GM12878 (cell line): ENCODE measurements at regions not wholly inside any gene's neighbourhood (a gene's known extent, or its start where the extent isn't known, plus 50 kb on each side); places are given as distances from the start of the nearest gene placed in this dataset.

ENCODE experiments used
- BMI1 ChIP-seq: fragments of 450-650 bp; IDR thresholded peaks from 2 replicates; pipeline ENCODE4 v1.6.1; 2016; ENCODE audit warnings: mild to moderate bottlenecking, moderate library complexity, borderline replicate concordance
- CEBPB ChIP-seq, 2 experiments: fragments of 150-350 bp in 1 of 2; IDR thresholded peaks; 2 replicates each; pipeline ENCODE4 v1.6.1; 2012 to 2014; ENCODE audit warnings: low read depth in 2 of 2, low read length in 2 of 2, borderline replicate concordance in 1 of 2, inconsistent platforms in 1 of 2
- CHD1 ChIP-seq: IDR thresholded peaks from 2 replicates; pipeline ENCODE4 v1.6.1; 2012; ENCODE audit warnings: low read depth, low read length, improper control_type of control experiment
- CTCF ChIP-seq, 3 experiments: IDR thresholded peaks in 2 of 3; conservative IDR thresholded peaks in 1 of 3; 2 replicates each; pipeline ENCODE4 v1.5.1; 2011; ENCODE audit warnings: low read depth in 3 of 3, low read length in 3 of 3, mild to moderate bottlenecking in 3 of 3, control low read depth in 2 of 3, moderate library complexity in 2 of 3, inconsistent platforms in 1 of 3, mixed read lengths in 1 of 3; ENCODE audit not compliant: control insufficient read depth in 2 of 3, insufficient read depth in 1 of 3; ENCODE audit errors: extremely low read depth in 1 of 3
- EZH2 ChIP-seq: IDR thresholded peaks from 2 replicates; pipeline ENCODE4 v1.6.1; 2012; ENCODE audit warnings: low read depth, mild to moderate bottlenecking, control low read depth, inconsistent platforms, low read length, borderline replicate concordance; ENCODE audit not compliant: control insufficient read depth
- JUND ChIP-seq: IDR thresholded peaks from 2 replicates; pipeline ENCODE4 v1.6.1; 2012; ENCODE audit warnings: low read depth, mild to moderate bottlenecking, low read length, improper control_type of control experiment, moderate library complexity
- POLR2A ChIP-seq: IDR thresholded peaks from 2 replicates; pipeline ENCODE4 v1.6.1; 2011; ENCODE audit warnings: low read depth, mild to moderate bottlenecking, low read length
- SMAD1 ChIP-seq: fragments of 450-650 bp; IDR thresholded peaks from 2 replicates; pipeline ENCODE4 v1.6.1; 2018; ENCODE audit warnings: mild to moderate bottlenecking, low read depth; ENCODE audit not compliant: partially characterized antibody
- SP1 ChIP-seq: IDR thresholded peaks from one replicate; pipeline ENCODE4 v1.6.1; 2011; ENCODE audit warnings: low read depth, low read length
- TCF7 ChIP-seq: IDR thresholded peaks from 2 replicates; pipeline ENCODE4 v1.6.1; 2014; ENCODE audit warnings: antibody characterized with exemption, borderline replicate concordance
- YY1 ChIP-seq: IDR thresholded peaks from 2 replicates; pipeline ENCODE4 v1.6.1; 2011; ENCODE audit warnings: low read depth, mild to moderate bottlenecking, low read length

- no peak for TF ChIP-seq CEBPB (IDR thresholded peaks at IDR 0.05; ENCODE audit: borderline replicate concordance in 1 of 2, low read depth in 2 of 2, low read length in 2 of 2)
- TF ChIP-seq CTCF (IDR thresholded peaks at IDR 0.05 in 2 of 3, conservative IDR thresholded peaks at IDR 0.05 in 1 of 3; ENCODE audit: control insufficient read depth in 2 of 3, extremely low read depth in 1 of 3, insufficient read depth in 1 of 3, low read depth in 3 of 3, low read length in 3 of 3) = no peak
- no peak for TF ChIP-seq YY1
- TF ChIP-seq CHD1 = no peak
- TF ChIP-seq EZH2 = no peak
- TF ChIP-seq SP1 = no peak
- TF ChIP-seq BMI1 = no peak
- TF ChIP-seq POLR2A = no peak
- TF ChIP-seq TCF7 = no peak
- no peak for TF ChIP-seq JUND
- TF ChIP-seq SMAD1 = no peak
Observed at GRCh38 chr18:67081482-67082211, 434.9 kb downstream of the DSEL start.
